Spleen (tissue), 7 donors: ENCODE measurements at regions not wholly inside any gene's neighbourhood (a gene's known extent, or its start where the extent isn't known, plus 50 kb on each side); places are given as distances from the start of the nearest gene placed in this dataset.

ENCODE experiments used
- POLR2A ChIP-seq, 3 donors: fragments of 450-650 bp; IDR thresholded peaks; one replicate each; pipeline ENCODE4 v1.5.1; 2017; ENCODE audit warnings: antibody characterized with exemption in 3 of 3, mild to moderate bottlenecking in 1 of 3
- POLR2AphosphoS5 ChIP-seq, 3 donors: sonication (generic); formaldehyde crosslinking; IDR thresholded peaks; one replicate each; pipeline ENCODE4 v1.5.1; 2017; ENCODE audit warnings: antibody characterized with exemption in 3 of 3
- TF ChIP-seq, protein P1 (sequence below), 11 experiments: fragments of 200-600 bp in 7 of 11; fragments of 450-650 bp in 4 of 11; sonication (generic) in 4 of 11; IDR thresholded peaks in 8 of 11; conservative IDR thresholded peaks in 3 of 11; 1 replicate in 7 of 11; 2 replicates in 4 of 11; pipeline versions ENCODE4 v1.4.0 to v1.8.0; 2016 to 2021; ENCODE audit warnings: antibody characterized with exemption in 11 of 11, inconsistent platforms in 4 of 11, mild to moderate bottlenecking in 1 of 11
- donor health status: DM: no; HTN: no; CAD: no; lungs with moderate emphysema.
- donor health status: DM: no; HTN: no; CAD: no.
- donor health status: DM: no; HTN: no; CAD: no.

GRCh38 chr13:33550276-33550675 lies 264.7 kb upstream of the STARD13 start:
- TF ChIP-seq, protein P1, sequence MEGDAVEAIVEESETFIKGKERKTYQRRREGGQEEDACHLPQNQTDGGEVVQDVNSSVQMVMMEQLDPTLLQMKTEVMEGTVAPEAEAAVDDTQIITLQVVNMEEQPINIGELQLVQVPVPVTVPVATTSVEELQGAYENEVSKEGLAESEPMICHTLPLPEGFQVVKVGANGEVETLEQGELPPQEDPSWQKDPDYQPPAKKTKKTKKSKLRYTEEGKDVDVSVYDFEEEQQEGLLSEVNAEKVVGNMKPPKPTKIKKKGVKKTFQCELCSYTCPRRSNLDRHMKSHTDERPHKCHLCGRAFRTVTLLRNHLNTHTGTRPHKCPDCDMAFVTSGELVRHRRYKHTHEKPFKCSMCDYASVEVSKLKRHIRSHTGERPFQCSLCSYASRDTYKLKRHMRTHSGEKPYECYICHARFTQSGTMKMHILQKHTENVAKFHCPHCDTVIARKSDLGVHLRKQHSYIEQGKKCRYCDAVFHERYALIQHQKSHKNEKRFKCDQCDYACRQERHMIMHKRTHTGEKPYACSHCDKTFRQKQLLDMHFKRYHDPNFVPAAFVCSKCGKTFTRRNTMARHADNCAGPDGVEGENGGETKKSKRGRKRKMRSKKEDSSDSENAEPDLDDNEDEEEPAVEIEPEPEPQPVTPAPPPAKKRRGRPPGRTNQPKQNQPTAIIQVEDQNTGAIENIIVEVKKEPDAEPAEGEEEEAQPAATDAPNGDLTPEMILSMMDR (IDR thresholded peaks at IDR 0.05 in 8 of 11, conservative IDR thresholded peaks at IDR 0.05 in 3 of 11): no peak
- no peak for TF ChIP-seq POLR2A (IDR thresholded peaks at IDR 0.05)
- TF ChIP-seq POLR2AphosphoS5 (IDR thresholded peaks at IDR 0.05): no peak
